SK-N-SH (cell line): ENCODE measurements at regions not wholly inside any gene's neighbourhood (a gene's known extent, or its start where the extent isn't known, plus 50 kb on each side); places are given as distances from the start of the nearest gene placed in this dataset.

Source experiments
- CTCF ChIA-PET: fragments of 300-600, 350-600 bp; formaldehyde crosslinking; extraction: SDS; loops from one replicate; lab custom pipeline; 2021; lab: Yijun Ruan, JAX
- POLR2A ChIA-PET: fragments of 350-600 bp; sonication (Branson Sonifier 250); formaldehyde crosslinking; extraction: SDS; loops from one replicate; lab custom pipeline; 2020; ENCODE audit warnings: antibody characterized with exemption, inconsistent platforms; lab: Yijun Ruan, JAX
- DNase-seq: peaks from one replicate; pipeline ENCODE4 v3.0.0; 2012
- H2AFZ ChIP-seq: fragments of 200-600 bp; sonication (generic); 2 replicates; pipeline ENCODE4 v1.8.1; 2016; ENCODE audit warnings: antibody characterized with exemption, mild to moderate bottlenecking, low read depth
- H3F3A ChIP-seq: fragments of 200-600 bp; sonication (generic); replicated peaks from 2 replicates; pipeline ENCODE3; 2016; ENCODE audit warnings: antibody characterized with exemption, mild to moderate bottlenecking; ENCODE audit not compliant: insufficient read depth
- H3K27ac ChIP-seq, 2 experiments: fragments of 200-500 bp in 1 of 2; fragments of 200-600 bp in 1 of 2; sonication (Bioruptor generic) in 1 of 2; sonication (generic), shearing (Covaris generic) in 1 of 2; 2 replicates each; pipeline versions ENCODE4 v1.5.1 to v1.6.1; 2014 to 2016; ENCODE audit warnings: low read depth in 2 of 2, inconsistent platforms in 1 of 2, low read length in 1 of 2, mild to moderate bottlenecking in 1 of 2, mixed read lengths in 1 of 2
- H3K27me3 ChIP-seq: fragments of 200-600 bp; sonication (generic), shearing (Covaris generic); 2 replicates; pipeline ENCODE4 v1.6.1; 2016; ENCODE audit warnings: mixed run types; ENCODE audit not compliant: insufficient read depth
- H3K36me3 ChIP-seq, 2 experiments: fragments of 200-500 bp in 1 of 2; fragments of 200-600 bp in 1 of 2; sonication (Bioruptor generic) in 1 of 2; sonication (generic) in 1 of 2; replicated peaks in 1 of 2; 2 replicates each; pipeline versions ENCODE3 to v1.5.1; 2014 to 2016; ENCODE audit warnings: low read length in 1 of 2, mild to moderate bottlenecking in 1 of 2; ENCODE audit not compliant: insufficient read depth in 2 of 2, control insufficient read depth in 1 of 2
- H3K4me1 ChIP-seq, 2 experiments: fragments of 200-500 bp in 1 of 2; fragments of 200-600 bp in 1 of 2; sonication (Bioruptor generic) in 1 of 2; sonication (generic), shearing (Covaris generic) in 1 of 2; 2 replicates each; pipeline versions ENCODE4 v1.5.1 to v1.6.1; 2014 to 2016; ENCODE audit warnings: low read depth in 1 of 2, low read length in 1 of 2, mixed run types in 1 of 2; ENCODE audit not compliant: insufficient read depth in 2 of 2, control insufficient read depth in 1 of 2
- H3K4me2 ChIP-seq: fragments of 200-600 bp; sonication (generic), shearing (Covaris generic); 2 replicates; pipeline ENCODE4 v1.6.1; 2017; ENCODE audit warnings: mixed run types
- H3K4me3 ChIP-seq, 2 experiments: fragments of 200-500 bp in 1 of 2; fragments of 200-600 bp in 1 of 2; sonication (Bioruptor generic) in 1 of 2; sonication (generic), shearing (Covaris generic) in 1 of 2; 2 replicates each; pipeline versions ENCODE4 v1.5.1 to v1.8.1; 2014 to 2016; ENCODE audit warnings: low read depth in 2 of 2, inconsistent platforms in 1 of 2, low read length in 1 of 2, mild to moderate bottlenecking in 1 of 2, mixed read lengths in 1 of 2, moderate library complexity in 1 of 2
- H3K79me2 ChIP-seq: fragments of 200-600 bp; sonication (generic); 2 replicates; pipeline ENCODE4 v1.8.1; 2017; ENCODE audit warnings: mild to moderate bottlenecking; ENCODE audit not compliant: insufficient read depth
- H3K9ac ChIP-seq: fragments of 200-600 bp; sonication (generic); 2 replicates; pipeline ENCODE4 v1.6.1; 2017; ENCODE audit warnings: mixed run types
- H3K9me2 ChIP-seq: fragments of 200-600 bp; sonication (generic); 2 replicates; pipeline ENCODE4 v1.6.1; 2017; ENCODE audit warnings: mixed run types
- H3K9me3 ChIP-seq: fragments of 200-600 bp; sonication (generic); 2 replicates; pipeline ENCODE4 v1.6.1; 2017; ENCODE audit warnings: mixed run types, mild to moderate bottlenecking, moderate library complexity
- H4K20me1 ChIP-seq: fragments of 200-600 bp; sonication (generic); 2 replicates; pipeline ENCODE4 v1.6.1; 2017; ENCODE audit warnings: mild to moderate bottlenecking, mixed run types; ENCODE audit not compliant: insufficient read depth
- ELF1 ChIP-seq: IDR thresholded peaks from 2 replicates; pipeline ENCODE4 v1.4.0; 2012
- EP300 ChIP-seq, 2 experiments: IDR thresholded peaks; 2 replicates each; pipeline versions ENCODE4 v1.4.0 to v1.6.1; 2012; ENCODE audit warnings: borderline replicate concordance in 1 of 2, low read depth in 1 of 2, low read length in 1 of 2
- FOSL2 ChIP-seq: IDR thresholded peaks from 2 replicates; pipeline ENCODE4 v1.4.0; 2012; ENCODE audit warnings: low read depth, mild to moderate bottlenecking, moderate library complexity, borderline replicate concordance
- FOXM1 ChIP-seq: IDR thresholded peaks from 2 replicates; pipeline ENCODE4 v1.4.0; 2012; ENCODE audit warnings: low read depth, mild to moderate bottlenecking
- GABPA ChIP-seq: IDR thresholded peaks from 2 replicates; pipeline ENCODE4 v1.4.0; 2012; ENCODE audit warnings: low read depth, mild to moderate bottlenecking
- GATA2 ChIP-seq: sonication (generic); formaldehyde crosslinking; IDR thresholded peaks from 2 replicates; pipeline ENCODE4 v1.5.0; 2020; ENCODE audit warnings: mild to moderate bottlenecking, missing genetic modification reagents
- JUND ChIP-seq: IDR thresholded peaks from 2 replicates; pipeline ENCODE4 v1.4.0; 2012
- MEF2A ChIP-seq: IDR thresholded peaks from 2 replicates; pipeline ENCODE4 v1.4.0; 2012; ENCODE audit warnings: low read depth, borderline replicate concordance
- MXI1 ChIP-seq: IDR thresholded peaks from 2 replicates; pipeline ENCODE4 v1.6.1; 2012; ENCODE audit warnings: mild to moderate bottlenecking, low read depth, low read length, improper control_type of control experiment
- POLR2AphosphoS5 ChIP-seq: IDR thresholded peaks from 2 replicates; pipeline ENCODE4 v1.6.1; 2012; ENCODE audit warnings: low read depth, low read length
- RFX5 ChIP-seq: IDR thresholded peaks from 2 replicates; pipeline ENCODE4 v1.6.1; 2012; ENCODE audit warnings: mild to moderate bottlenecking, improper control_type of control experiment, low read length
- RXRA ChIP-seq: IDR thresholded peaks from 2 replicates; pipeline ENCODE4 v1.4.0; 2012; ENCODE audit warnings: low read depth, mild to moderate bottlenecking, borderline replicate concordance
- SIN3A ChIP-seq: IDR thresholded peaks from 2 replicates; pipeline ENCODE4 v1.6.1; 2012; ENCODE audit warnings: low read depth, mild to moderate bottlenecking, low read length, moderate library complexity, borderline replicate concordance
- SMC3 ChIP-seq: IDR thresholded peaks from 2 replicates; pipeline ENCODE4 v1.6.1; 2012; ENCODE audit warnings: low read depth, low read length, improper control_type of control experiment
- whole genome bisulfite sequencing: methylation state at CpG from one replicate; pipeline ENCODE4 v1.1.6; 2017; ENCODE audit warnings: low lambda C conversion rate; 5-methylcytosine and 5-hydroxymethylcytosine counted together
- TF ChIP-seq, protein P1 (sequence below): fragments of 150-350 bp; IDR thresholded peaks from 2 replicates; pipeline ENCODE4 v1.6.1; 2017; ENCODE audit warnings: antibody characterized with exemption, low read length, low read depth, borderline replicate concordance
- TF ChIP-seq, protein P2 (sequence below): IDR thresholded peaks from 2 replicates; pipeline ENCODE4 v1.4.0; 2012; ENCODE audit warnings: low read depth, borderline replicate concordance
- TF ChIP-seq, protein P3 (sequence below): IDR thresholded peaks from 2 replicates; pipeline ENCODE4 v1.4.0; 2012; ENCODE audit warnings: low read depth
- TF ChIP-seq, protein P4 (sequence below): IDR thresholded peaks from 2 replicates; pipeline ENCODE4 v1.6.1; 2012; ENCODE audit warnings: mild to moderate bottlenecking, low read depth, low read length, moderate library complexity
- TF ChIP-seq, protein P5 (sequence below): fragments of 200-600 bp; sonication (generic); IDR thresholded peaks from 2 replicates; pipeline ENCODE4 v1.6.1; 2017; ENCODE audit warnings: antibody characterized with exemption, mild to moderate bottlenecking, moderate library complexity

DNA sequence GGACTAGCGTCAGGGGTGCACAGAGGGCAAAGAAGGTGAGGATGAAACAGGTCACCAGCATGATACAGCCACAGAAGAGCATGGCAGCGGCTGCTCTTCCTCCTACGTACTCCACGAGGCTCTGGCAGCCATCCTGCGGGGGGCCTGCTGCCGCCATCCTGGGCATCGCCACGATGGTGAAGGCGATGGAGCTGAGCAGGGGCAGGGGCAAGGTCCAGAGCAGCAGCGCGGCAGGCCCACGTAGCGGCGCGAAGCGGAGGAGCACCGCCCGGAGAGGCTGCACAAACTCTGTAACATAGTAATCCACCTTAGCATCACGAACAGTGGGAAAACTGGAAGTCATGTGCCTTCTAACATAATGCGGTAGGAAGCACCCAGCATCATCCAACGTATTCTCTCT is 491.6 kb downstream of the PYDC2 start:
- TF ChIP-seq, protein P1, sequence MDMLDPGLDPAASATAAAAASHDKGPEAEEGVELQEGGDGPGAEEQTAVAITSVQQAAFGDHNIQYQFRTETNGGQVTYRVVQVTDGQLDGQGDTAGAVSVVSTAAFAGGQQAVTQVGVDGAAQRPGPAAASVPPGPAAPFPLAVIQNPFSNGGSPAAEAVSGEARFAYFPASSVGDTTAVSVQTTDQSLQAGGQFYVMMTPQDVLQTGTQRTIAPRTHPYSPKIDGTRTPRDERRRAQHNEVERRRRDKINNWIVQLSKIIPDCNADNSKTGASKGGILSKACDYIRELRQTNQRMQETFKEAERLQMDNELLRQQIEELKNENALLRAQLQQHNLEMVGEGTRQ: no peak
- TF ChIP-seq RXRA (no peak), JUND (no peak), RFX5 (no peak), GABPA (no peak), GATA2 (no peak), EP300 (IDR thresholded peaks at IDR 0.05; ENCODE audit: borderline replicate concordance in 1 of 2, low read depth in 1 of 2, low read length in 1 of 2) (no peak), FOSL2 (no peak), ELF1 (no peak), POLR2AphosphoS5 (no peak)
- TF ChIP-seq, protein P2, sequence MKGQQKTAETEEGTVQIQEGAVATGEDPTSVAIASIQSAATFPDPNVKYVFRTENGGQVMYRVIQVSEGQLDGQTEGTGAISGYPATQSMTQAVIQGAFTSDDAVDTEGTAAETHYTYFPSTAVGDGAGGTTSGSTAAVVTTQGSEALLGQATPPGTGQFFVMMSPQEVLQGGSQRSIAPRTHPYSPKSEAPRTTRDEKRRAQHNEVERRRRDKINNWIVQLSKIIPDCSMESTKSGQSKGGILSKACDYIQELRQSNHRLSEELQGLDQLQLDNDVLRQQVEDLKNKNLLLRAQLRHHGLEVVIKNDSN: no peak
- TF ChIP-seq, protein P3, sequence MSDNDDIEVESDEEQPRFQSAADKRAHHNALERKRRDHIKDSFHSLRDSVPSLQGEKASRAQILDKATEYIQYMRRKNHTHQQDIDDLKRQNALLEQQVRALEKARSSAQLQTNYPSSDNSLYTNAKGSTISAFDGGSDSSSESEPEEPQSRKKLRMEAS: no peak
- TF ChIP-seq, all 33 proteins: peak for 0
- Histone ChIP-seq H3K4me2 (no peak overlapping the region), H3K27me3 (no peaks in the 10 kb centered on the region), H3K79me2 (no peaks in the 10 kb centered on the region), H3K9me3 (no peaks in the 10 kb centered on the region), H4K20me1 (no peaks in the 10 kb centered on the region), H3K4me1 (no peaks in the 10 kb centered on the region), H3K27ac (no peak overlapping the region), H3K36me3 (peaks cover 0 to 3% of the 10 kb centered on the region in 2 experiments), H3K9ac (no peak overlapping the region), H3F3A (no peaks in the 10 kb centered on the region), H3K4me3 (no peak overlapping the region), H2AFZ (no peak overlapping the region), H3K9me2 (no peaks in the 10 kb centered on the region)
- ChIA-PET CTCF (no interaction called here), POLR2A (no interaction called here)
- no peak for DNase-seq
- 61% methylated on average over 19 of the region's 21 CpGs for WGBS

DNA sequence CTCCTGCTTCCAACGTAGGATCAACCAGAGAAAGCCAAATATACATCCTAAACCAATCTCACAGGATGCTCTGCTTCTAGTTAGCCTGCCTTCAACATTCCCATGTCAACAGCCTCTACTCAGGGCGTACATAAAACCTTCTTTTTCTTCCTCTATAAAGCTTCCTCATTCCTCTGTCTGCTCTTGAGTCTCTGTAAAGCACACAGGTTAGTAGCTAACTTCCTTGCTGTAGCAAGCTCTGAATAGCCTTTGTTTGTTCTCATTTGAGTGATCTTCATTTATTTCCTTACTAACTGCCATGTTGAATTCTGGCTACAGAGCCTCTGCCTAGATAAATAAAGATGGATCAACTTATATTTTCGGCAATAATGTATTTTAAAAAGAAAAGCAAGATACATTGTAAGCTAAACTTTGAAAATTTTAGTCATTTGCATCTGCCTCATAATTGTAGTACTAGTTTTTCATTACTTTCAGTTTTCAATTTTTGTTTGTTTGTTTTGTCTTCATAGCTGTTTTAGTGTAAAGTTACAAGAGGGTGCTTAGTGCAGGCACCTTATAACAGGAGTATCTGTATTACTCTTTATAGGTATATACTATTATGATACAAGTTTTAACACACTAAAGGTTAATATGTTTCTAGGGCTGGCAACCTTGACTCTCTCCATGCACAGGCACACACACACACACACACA is 498.2 kb downstream of the PYDC2 start:
- Histone ChIP-seq H3K27me3 (no peaks in the 10 kb centered on the region), H3K36me3 (peaks cover 0 to 3% of the 10 kb centered on the region in 2 experiments), H3K9me2 (no peaks in the 10 kb centered on the region), H2AFZ (no peak overlapping the region), H4K20me1 (no peaks in the 10 kb centered on the region), H3K4me3 (no peak overlapping the region), H3K27ac (no peak overlapping the region), H3K4me2 (no peak overlapping the region), H3K9ac (no peak overlapping the region), H3K4me1 (no peaks in the 10 kb centered on the region; a peak in 1 of 4 replicates), H3K79me2 (no peaks in the 10 kb centered on the region), H3F3A (no peaks in the 10 kb centered on the region), H3K9me3 (no peaks in the 10 kb centered on the region)
- CTCF ChIA-PET: no interaction called here
- whole genome bisulfite sequencing: 3% methylated on average over 3 of the region's 3 CpGs
- no peak for DNase-seq
- POLR2A ChIA-PET: no interaction called here
- TF ChIP-seq, protein P2: no peak
- TF ChIP-seq JUND: no peak
- TF ChIP-seq SMC3: no peak
- no peak for TF ChIP-seq SIN3A
- no peak for TF ChIP-seq FOXM1
- TF ChIP-seq, protein P4, sequence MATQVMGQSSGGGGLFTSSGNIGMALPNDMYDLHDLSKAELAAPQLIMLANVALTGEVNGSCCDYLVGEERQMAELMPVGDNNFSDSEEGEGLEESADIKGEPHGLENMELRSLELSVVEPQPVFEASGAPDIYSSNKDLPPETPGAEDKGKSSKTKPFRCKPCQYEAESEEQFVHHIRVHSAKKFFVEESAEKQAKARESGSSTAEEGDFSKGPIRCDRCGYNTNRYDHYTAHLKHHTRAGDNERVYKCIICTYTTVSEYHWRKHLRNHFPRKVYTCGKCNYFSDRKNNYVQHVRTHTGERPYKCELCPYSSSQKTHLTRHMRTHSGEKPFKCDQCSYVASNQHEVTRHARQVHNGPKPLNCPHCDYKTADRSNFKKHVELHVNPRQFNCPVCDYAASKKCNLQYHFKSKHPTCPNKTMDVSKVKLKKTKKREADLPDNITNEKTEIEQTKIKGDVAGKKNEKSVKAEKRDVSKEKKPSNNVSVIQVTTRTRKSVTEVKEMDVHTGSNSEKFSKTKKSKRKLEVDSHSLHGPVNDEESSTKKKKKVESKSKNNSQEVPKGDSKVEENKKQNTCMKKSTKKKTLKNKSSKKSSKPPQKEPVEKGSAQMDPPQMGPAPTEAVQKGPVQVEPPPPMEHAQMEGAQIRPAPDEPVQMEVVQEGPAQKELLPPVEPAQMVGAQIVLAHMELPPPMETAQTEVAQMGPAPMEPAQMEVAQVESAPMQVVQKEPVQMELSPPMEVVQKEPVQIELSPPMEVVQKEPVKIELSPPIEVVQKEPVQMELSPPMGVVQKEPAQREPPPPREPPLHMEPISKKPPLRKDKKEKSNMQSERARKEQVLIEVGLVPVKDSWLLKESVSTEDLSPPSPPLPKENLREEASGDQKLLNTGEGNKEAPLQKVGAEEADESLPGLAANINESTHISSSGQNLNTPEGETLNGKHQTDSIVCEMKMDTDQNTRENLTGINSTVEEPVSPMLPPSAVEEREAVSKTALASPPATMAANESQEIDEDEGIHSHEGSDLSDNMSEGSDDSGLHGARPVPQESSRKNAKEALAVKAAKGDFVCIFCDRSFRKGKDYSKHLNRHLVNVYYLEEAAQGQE: no peak
- TF ChIP-seq EP300 (IDR thresholded peaks at IDR 0.05; ENCODE audit: borderline replicate concordance in 1 of 2, low read depth in 1 of 2, low read length in 1 of 2): no peak
- TF ChIP-seq GATA2: no peak
- TF ChIP-seq MXI1: no peak
- TF ChIP-seq, protein P5, sequence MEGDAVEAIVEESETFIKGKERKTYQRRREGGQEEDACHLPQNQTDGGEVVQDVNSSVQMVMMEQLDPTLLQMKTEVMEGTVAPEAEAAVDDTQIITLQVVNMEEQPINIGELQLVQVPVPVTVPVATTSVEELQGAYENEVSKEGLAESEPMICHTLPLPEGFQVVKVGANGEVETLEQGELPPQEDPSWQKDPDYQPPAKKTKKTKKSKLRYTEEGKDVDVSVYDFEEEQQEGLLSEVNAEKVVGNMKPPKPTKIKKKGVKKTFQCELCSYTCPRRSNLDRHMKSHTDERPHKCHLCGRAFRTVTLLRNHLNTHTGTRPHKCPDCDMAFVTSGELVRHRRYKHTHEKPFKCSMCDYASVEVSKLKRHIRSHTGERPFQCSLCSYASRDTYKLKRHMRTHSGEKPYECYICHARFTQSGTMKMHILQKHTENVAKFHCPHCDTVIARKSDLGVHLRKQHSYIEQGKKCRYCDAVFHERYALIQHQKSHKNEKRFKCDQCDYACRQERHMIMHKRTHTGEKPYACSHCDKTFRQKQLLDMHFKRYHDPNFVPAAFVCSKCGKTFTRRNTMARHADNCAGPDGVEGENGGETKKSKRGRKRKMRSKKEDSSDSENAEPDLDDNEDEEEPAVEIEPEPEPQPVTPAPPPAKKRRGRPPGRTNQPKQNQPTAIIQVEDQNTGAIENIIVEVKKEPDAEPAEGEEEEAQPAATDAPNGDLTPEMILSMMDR: no peak
- TF ChIP-seq ELF1: no peak
- no peak for TF ChIP-seq MEF2A
